ENCODE measurements at regions not wholly inside any gene's neighbourhood (a gene's known extent, or its start where the extent isn't known, plus 50 kb on each side); places are given as distances from the start of the nearest gene placed in this dataset.

- H2AFZ ChIP-seq (ENCODE audit: low read length), result no peak overlapping the region
- no peaks in the 10 kb centered on the region for H3K4me1 ChIP-seq (ENCODE audit: insufficient read depth, low read length, severe bottlenecking)
- H3K36me3 ChIP-seq (ENCODE audit: insufficient read depth, low read length), result no peaks in the 10 kb centered on the region
- TF ChIP-seq, protein P1, sequence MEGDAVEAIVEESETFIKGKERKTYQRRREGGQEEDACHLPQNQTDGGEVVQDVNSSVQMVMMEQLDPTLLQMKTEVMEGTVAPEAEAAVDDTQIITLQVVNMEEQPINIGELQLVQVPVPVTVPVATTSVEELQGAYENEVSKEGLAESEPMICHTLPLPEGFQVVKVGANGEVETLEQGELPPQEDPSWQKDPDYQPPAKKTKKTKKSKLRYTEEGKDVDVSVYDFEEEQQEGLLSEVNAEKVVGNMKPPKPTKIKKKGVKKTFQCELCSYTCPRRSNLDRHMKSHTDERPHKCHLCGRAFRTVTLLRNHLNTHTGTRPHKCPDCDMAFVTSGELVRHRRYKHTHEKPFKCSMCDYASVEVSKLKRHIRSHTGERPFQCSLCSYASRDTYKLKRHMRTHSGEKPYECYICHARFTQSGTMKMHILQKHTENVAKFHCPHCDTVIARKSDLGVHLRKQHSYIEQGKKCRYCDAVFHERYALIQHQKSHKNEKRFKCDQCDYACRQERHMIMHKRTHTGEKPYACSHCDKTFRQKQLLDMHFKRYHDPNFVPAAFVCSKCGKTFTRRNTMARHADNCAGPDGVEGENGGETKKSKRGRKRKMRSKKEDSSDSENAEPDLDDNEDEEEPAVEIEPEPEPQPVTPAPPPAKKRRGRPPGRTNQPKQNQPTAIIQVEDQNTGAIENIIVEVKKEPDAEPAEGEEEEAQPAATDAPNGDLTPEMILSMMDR (IDR thresholded peaks at IDR 0.05; ENCODE audit: low read length), result no peak
- no peak for TF ChIP-seq EZH2 (IDR thresholded peaks at IDR 0.05; ENCODE audit: borderline replicate concordance, low read length)
- no peak overlapping the region for H3K4me3 ChIP-seq (ENCODE audit: low read depth, low read length, poor library complexity, severe bottlenecking)
- H3K9ac ChIP-seq (ENCODE audit: low read length), result no peak overlapping the region
- no peak overlapping the region for H3K4me2 ChIP-seq (ENCODE audit: low read length)
- no peak overlapping the region for H3K27ac ChIP-seq (ENCODE audit: low read depth, low read length, poor library complexity, severe bottlenecking)
- H3F3A ChIP-seq (ENCODE audit: insufficient read depth, low read length), result no peaks in the 10 kb centered on the region; the same call in 1 of the 2 replicates
- no peaks in the 10 kb centered on the region for H4K20me1 ChIP-seq (ENCODE audit: insufficient read depth, low read length)
- no peaks in the 10 kb centered on the region for H3K9me2 ChIP-seq (ENCODE audit: low read depth, low read length)
- no peaks in the 10 kb centered on the region for H3K9me3 ChIP-seq (ENCODE audit: low read length)
- no peaks in the 10 kb centered on the region for H3K27me3 ChIP-seq (ENCODE audit: insufficient read depth, low read length)
- H3K79me2 ChIP-seq (ENCODE audit: insufficient read depth, low read length), result no peaks in the 10 kb centered on the region
These were observed 69.7 kb upstream of the CCND2 start for GRCh38 chr12:4203772-4204376.

- Histone ChIP-seq H3K9ac (ENCODE audit: low read length) (no peak overlapping the region), H3K36me3 (ENCODE audit: insufficient read depth, low read length) (no peaks in the 10 kb centered on the region), H3K79me2 (ENCODE audit: insufficient read depth, low read length) (no peaks in the 10 kb centered on the region), H3K4me2 (ENCODE audit: low read length) (no peak overlapping the region), H3K9me3 (ENCODE audit: low read length) (no peaks in the 10 kb centered on the region), H3K9me2 (ENCODE audit: low read depth, low read length) (no peaks in the 10 kb centered on the region), H3K27me3 (ENCODE audit: insufficient read depth, low read length) (no peaks in the 10 kb centered on the region), H4K20me1 (ENCODE audit: insufficient read depth, low read length) (no peaks in the 10 kb centered on the region), H3F3A (ENCODE audit: insufficient read depth, low read length) (no peaks in the 10 kb centered on the region; the same call in 1 of the 2 replicates), H3K4me3 (ENCODE audit: low read depth, low read length, poor library complexity, severe bottlenecking) (no peak overlapping the region), H2AFZ (ENCODE audit: low read length) (no peak overlapping the region), H3K27ac (ENCODE audit: low read depth, low read length, poor library complexity, severe bottlenecking) (no peak overlapping the region), H3K4me1 (ENCODE audit: insufficient read depth, low read length, severe bottlenecking) (no peaks in the 10 kb centered on the region)
- TF ChIP-seq EZH2 (IDR thresholded peaks at IDR 0.05; ENCODE audit: borderline replicate concordance, low read length), result no peak
- TF ChIP-seq, protein P1 (IDR thresholded peaks at IDR 0.05; ENCODE audit: low read length), result no peak
These were observed 70.6 kb upstream of the CCND2 start for GRCh38 chr12:4202918-4203317.

DNA sequence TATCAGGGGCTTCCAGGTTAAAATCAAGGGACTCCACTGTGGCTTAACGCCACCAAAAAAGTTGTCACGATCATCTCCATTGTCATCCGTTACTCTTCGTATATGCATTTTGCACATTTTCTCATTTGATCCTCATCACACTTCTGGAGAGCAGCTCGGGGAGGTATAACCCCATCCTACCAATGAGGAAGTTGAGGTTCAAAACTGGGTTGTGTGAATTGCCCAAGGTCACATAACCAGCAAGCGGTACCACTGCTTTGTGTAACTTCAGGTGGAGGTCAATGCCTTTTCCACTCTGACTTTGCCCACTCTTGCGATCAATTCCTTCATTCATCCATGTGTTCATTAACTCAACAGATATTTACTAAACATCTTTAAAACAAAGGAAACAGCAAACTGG, 71.1 kb upstream of the CCND2 start:
- no peaks in the 10 kb centered on the region for H3K79me2 ChIP-seq (ENCODE audit: insufficient read depth, low read length)
- no peaks in the 10 kb centered on the region; the same call in 1 of the 2 replicates for H3F3A ChIP-seq (ENCODE audit: insufficient read depth, low read length)
- no peaks in the 10 kb centered on the region for H3K36me3 ChIP-seq (ENCODE audit: insufficient read depth, low read length)
- no peaks in the 10 kb centered on the region for H3K27me3 ChIP-seq (ENCODE audit: insufficient read depth, low read length)
- no peak overlapping the region for H3K27ac ChIP-seq (ENCODE audit: low read depth, low read length, poor library complexity, severe bottlenecking)
- no peaks in the 10 kb centered on the region for H3K4me1 ChIP-seq (ENCODE audit: insufficient read depth, low read length, severe bottlenecking)
- no peak overlapping the region for H3K4me2 ChIP-seq (ENCODE audit: low read length)
- no peaks in the 10 kb centered on the region for H3K9me2 ChIP-seq (ENCODE audit: low read depth, low read length)
- no peak overlapping the region for H3K4me3 ChIP-seq (ENCODE audit: low read depth, low read length, poor library complexity, severe bottlenecking)
- H3K9ac ChIP-seq (ENCODE audit: low read length), result no peak overlapping the region
- H4K20me1 ChIP-seq (ENCODE audit: insufficient read depth, low read length), result no peaks in the 10 kb centered on the region
- no peak overlapping the region for H2AFZ ChIP-seq (ENCODE audit: low read length)
- H3K9me3 ChIP-seq (ENCODE audit: low read length), result no peaks in the 10 kb centered on the region
- TF ChIP-seq, protein P1 (IDR thresholded peaks at IDR 0.05; ENCODE audit: low read length), result no peak
- no peak for TF ChIP-seq EZH2 (IDR thresholded peaks at IDR 0.05; ENCODE audit: borderline replicate concordance, low read length)

All from OCI-LY1 (cell line).